ENCODE measurements at regions not wholly inside any gene's neighbourhood (a gene's known extent, or its start where the extent isn't known, plus 50 kb on each side); places are given as distances from the start of the nearest gene placed in this dataset.

GRCh38 chr18:78238404-78239089 lies 741.1 kb upstream of the SALL3 start:
- TF ChIP-seq CTCF (IDR thresholded peaks at IDR 0.05) (no peak), POLR2A (IDR thresholded peaks at IDR 0.05) (no peak)

All from heart left ventricle (tissue), 13 donors.